HCT116 (cell line): ENCODE measurements at regions not wholly inside any gene's neighbourhood (a gene's known extent, or its start where the extent isn't known, plus 50 kb on each side); places are given as distances from the start of the nearest gene placed in this dataset.

ENCODE experiments used
- CEBPB ChIP-seq: IDR thresholded peaks from 2 replicates; pipeline ENCODE4 v1.6.1; 2012; ENCODE audit warnings: low read depth
- CTCF ChIP-seq, 3 experiments: fragments of 200-600 bp in 1 of 3; sonication (generic) in 1 of 3; IDR thresholded peaks in 2 of 3; conservative IDR thresholded peaks in 1 of 3; 2 replicates each; pipeline ENCODE4 v1.5.1; 2012 to 2017; ENCODE audit warnings: low read depth in 2 of 3, low read length in 2 of 3, antibody characterized with exemption in 1 of 3, borderline replicate concordance in 1 of 3, control low read depth in 1 of 3, mild to moderate bottlenecking in 1 of 3, mixed read lengths in 1 of 3, mixed run types in 1 of 3, moderate library complexity in 1 of 3; ENCODE audit not compliant: insufficient read depth in 1 of 3
- POLR2A ChIP-seq: IDR thresholded peaks from 2 replicates; pipeline ENCODE4 v1.7.0; 2011; ENCODE audit warnings: borderline replicate concordance; ENCODE audit not compliant: insufficient read depth, insufficient read length; ENCODE audit errors: extremely low read depth

- TF ChIP-seq CTCF (IDR thresholded peaks at IDR 0.05 in 2 of 3, conservative IDR thresholded peaks at IDR 0.05 in 1 of 3; ENCODE audit: borderline replicate concordance in 1 of 3, insufficient read depth in 1 of 3, low read depth in 2 of 3, low read length in 2 of 3), result no peak
- TF ChIP-seq POLR2A, result no peak
- no peak for TF ChIP-seq CEBPB
Observed at GRCh38 chr6:133613211-133613610, 275.7 kb upstream of the TCF21 start.
